Thyroid gland (tissue), 4 donors: ENCODE measurements at regions not wholly inside any gene's neighbourhood (a gene's known extent, or its start where the extent isn't known, plus 50 kb on each side); places are given as distances from the start of the nearest gene placed in this dataset.

ENCODE experiments used
- CTCF ChIP-seq, 6 experiments: fragments of 200-600 bp in 3 of 6; fragments of 450-650 bp in 3 of 6; sonication (generic) in 3 of 6; IDR thresholded peaks; one replicate each; pipeline ENCODE4 v1.5.1; 2016 to 2019; ENCODE audit warnings: antibody characterized with exemption in 6 of 6, mild to moderate bottlenecking in 2 of 6, inconsistent platforms in 1 of 6, moderate library complexity in 1 of 6
- POLR2A ChIP-seq, 2 donors: fragments of 450-650 bp; IDR thresholded peaks; one replicate each; pipeline ENCODE4 v1.6.1; 2017; ENCODE audit warnings: antibody characterized with exemption in 2 of 2, mild to moderate bottlenecking in 2 of 2, moderate library complexity in 1 of 2

DNA sequence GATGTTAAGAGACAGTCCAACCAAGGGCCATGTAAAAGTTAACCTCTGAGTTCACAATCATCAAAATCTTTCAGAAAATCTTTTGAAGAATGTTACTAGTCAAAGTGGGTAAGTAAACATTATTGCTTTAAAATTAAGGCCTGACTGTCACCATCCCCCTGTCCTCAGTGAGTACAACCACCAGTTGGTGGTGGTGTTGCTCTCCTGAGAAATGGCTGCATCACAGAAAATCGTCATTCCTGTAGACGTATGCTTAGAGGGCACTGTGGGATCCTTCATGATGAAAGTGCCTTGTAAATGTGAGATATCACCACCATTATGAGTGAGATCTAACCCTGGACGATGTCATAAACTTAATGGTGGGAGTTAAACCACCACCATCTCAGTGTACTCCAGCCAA lies 451.2 kb downstream of the RPS29 start:
- no peak for TF ChIP-seq CTCF (IDR thresholded peaks at IDR 0.05)
- TF ChIP-seq POLR2A (IDR thresholded peaks at IDR 0.05) = no peak
